ENCODE measurements at regions not wholly inside any gene's neighbourhood (a gene's known extent, or its start where the extent isn't known, plus 50 kb on each side); places are given as distances from the start of the nearest gene placed in this dataset.

- no peak for DNase-seq
Observed at GRCh38 chr7:26097837-26098668, 53.9 kb upstream of the NFE2L3 start.

- no peak for DNase-seq
Observed at GRCh38 chr7:26099236-26099635, 52.8 kb upstream of the NFE2L3 start.

DNA sequence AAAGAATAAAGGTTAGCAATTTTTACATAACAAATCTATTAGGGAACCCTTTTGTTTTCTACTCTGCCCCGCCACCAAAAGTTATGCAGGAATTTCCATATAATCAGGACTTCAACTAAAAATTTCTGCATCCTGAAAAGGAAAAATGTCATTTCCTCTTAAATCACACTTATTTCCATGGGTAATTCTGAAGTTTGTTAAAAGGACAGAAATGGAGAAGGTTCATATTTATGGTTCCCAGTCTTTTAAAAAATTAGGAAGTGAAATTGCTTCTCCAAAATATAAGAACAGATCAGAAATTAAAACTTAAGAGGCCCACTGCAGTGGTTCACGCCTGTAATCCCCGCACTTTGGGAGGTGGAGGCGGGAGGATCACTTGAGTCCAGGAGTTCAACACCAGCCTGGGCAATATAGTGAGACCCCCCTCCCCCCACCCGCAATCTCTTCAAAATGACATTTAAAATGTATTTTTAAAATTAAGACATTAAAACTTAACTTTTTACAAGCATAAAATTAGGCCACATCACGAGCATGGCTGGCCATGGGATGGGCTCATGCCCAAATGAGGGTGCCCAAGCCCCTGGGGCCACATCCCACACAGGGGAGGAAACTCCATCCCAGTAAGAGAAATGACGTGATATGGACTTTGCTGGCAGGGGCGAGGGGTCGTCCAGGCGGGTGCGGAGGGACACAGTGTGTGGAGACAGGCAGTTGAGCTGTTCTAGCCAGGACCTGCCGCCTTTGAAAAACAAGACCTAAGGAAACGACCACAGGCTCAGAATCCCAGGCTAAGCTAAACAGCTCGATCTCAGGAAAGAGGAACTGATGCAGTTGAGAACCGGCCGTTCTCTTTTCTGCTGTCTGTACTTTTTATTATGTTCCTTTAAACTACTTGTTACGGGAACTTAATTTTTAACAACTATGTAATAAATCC is 51.3 kb upstream of the NFE2L3 start:
- DNase-seq: no peak

GRCh38 chr7:26101361-26102151 is 50.4 kb upstream of the NFE2L3 start:
- peak in 8 of 51 donors; percentile 2 to 13 (median 4) for DNase-seq

- no peak for DNase-seq
Observed at GRCh38 chr7:26102176-26102575, 49.8 kb upstream of the NFE2L3 start.
